Testis (tissue), 2 donors: ENCODE measurements at regions not wholly inside any gene's neighbourhood (a gene's known extent, or its start where the extent isn't known, plus 50 kb on each side); places are given as distances from the start of the nearest gene placed in this dataset.

ENCODE experiments used
- CTCF ChIP-seq, 3 experiments: fragments of 450-650 bp in 2 of 3; fragments of 200-600 bp in 1 of 3; sonication (generic) in 1 of 3; IDR thresholded peaks; one replicate each; pipeline ENCODE4 v1.5.1; 2016 to 2019; ENCODE audit warnings: antibody characterized with exemption in 3 of 3, mild to moderate bottlenecking in 2 of 3, moderate library complexity in 1 of 3
- POLR2A ChIP-seq: fragments of 450-650 bp; IDR thresholded peaks from one replicate; pipeline ENCODE4 v1.6.1; 2017; ENCODE audit warnings: antibody characterized with exemption, mild to moderate bottlenecking, moderate library complexity

GRCh38 chr18:29057703-29058102 is 880.8 kb upstream of the CDH2 start:
- TF ChIP-seq POLR2A (no peak), CTCF (IDR thresholded peaks at IDR 0.05) (no peak)
